NCI-H460 (cell line): ENCODE measurements at regions not wholly inside any gene's neighbourhood (a gene's known extent, or its start where the extent isn't known, plus 50 kb on each side); places are given as distances from the start of the nearest gene placed in this dataset.

Experiments used
- DNase-seq: peaks from one replicate; pipeline ENCODE4 v3.0.0-alpha.2; 2016; ENCODE audit warnings: low read depth; ENCODE audit errors: extremely low read depth

DNA sequence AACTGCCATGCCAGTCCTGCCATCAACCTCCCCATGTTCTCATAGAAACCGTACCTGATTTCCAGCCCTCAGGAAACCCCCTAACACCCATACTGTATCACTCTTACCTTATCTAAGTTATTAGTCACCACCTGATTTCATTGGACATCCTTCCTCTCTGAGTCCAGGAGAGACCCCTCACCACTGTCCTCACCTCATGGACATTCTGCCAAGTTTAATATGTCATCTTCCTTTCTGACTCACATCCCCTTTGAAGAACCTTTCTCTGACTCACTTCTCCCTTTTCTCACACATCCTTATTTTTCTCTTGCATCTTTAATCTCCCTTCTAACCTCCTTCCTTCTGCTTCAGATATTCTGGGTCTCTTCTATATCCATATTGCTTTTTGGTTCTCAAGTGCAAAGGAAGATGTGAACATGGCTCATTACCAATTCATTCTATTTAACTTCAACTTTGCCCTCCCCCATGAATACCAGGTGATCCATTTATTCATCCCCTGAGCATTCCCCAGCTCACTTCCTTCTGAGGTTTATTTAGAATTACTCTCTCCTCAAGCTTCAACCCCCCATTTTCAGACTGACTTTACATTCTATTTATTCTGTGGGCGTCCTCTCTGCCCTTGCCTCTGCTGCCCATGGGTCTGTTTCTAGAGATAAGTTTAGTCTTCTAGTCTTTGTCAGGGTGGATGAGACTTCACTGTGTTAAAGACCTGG lies 206.8 kb upstream of the ESRRG start:
- DNase-seq, result no peak

DNA sequence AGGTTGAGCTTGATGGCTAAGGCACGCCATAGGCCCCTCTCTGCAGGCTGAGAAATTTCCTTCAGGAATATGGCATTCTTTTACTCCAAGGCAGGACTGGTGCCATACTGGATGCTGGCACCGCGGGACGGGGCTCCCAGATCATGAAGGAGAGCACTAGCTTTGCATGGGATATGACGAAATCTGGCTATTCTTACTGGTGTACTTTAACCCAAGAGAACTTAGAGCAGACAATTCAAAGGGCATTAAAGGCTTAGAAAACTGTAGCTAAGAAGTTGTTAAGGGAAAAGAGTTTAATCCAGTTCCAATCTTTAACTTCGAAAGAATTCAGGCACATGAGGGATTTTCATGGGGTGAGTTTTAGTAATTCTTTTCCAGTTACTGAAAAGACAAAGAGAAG lies 204.4 kb upstream of the ESRRG start:
- no peak for DNase-seq

DNA sequence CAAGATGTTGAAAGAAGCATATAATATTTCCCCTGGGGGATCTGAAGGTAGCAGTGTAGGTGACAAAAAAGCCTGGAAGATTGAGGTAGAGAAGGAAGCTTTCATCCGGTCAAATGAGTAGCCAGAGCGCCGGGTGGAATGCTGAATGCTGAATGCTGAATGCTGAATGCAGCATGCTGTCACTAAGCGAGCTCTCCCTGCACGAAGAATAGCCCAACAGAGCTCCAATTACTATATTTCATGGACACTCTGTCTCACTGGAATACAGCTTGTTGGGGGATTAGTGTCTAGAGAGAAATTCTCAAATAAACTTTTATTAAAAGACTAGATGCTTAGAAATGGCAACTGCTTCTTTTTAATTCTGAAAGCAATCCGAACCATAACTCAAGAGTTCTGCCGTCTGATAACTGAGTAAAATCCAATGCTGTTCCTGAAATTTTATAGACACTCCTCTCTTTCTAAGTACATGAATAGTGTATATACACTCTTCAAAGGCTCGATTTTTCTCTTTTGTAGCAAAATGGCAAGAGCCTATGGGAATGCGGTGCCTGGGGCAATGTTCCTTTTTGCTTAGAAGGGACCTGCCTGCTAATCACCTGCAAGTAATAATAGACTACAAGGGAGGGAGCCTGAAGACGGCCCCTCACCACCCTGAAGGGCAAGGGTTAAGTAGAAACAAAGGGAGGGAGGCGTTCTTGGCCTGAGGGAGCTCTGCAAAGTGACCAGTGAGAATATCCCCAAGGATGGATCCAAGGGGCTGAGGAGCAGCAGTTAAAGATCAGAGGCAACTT lies 203.7 kb upstream of the ESRRG start:
- no peak for DNase-seq

DNA sequence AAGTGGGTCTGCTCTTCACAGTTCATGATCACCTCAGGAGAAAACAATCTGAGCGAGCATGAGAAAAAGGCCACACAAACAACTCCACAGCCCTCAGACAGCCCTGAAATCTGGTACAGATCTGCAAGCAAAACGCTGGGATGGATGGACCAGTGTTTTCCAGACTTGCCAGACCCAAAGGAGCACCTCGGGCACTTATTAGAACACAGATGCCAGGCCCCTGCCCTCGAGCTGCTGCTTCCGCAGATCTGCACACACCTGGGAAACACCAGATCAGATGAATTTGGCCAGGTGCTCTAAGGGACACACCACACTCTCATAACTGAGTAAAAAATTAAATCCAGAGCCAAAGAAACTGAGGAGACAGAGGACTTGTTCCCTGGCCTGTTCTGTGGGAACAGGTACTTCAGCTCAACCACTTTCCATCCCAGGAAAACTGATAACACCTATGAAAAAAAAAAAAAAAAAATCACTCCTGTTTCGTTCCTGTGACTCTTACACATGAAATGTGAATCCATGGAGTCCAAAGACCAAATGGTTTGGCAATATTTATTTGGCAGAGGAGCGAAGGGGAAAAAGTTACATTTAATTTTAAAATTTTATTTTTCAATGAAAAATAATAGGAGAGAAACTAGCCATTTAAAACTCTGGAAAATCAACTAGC lies 202.9 kb upstream of the ESRRG start:
- no peak for DNase-seq

DNA sequence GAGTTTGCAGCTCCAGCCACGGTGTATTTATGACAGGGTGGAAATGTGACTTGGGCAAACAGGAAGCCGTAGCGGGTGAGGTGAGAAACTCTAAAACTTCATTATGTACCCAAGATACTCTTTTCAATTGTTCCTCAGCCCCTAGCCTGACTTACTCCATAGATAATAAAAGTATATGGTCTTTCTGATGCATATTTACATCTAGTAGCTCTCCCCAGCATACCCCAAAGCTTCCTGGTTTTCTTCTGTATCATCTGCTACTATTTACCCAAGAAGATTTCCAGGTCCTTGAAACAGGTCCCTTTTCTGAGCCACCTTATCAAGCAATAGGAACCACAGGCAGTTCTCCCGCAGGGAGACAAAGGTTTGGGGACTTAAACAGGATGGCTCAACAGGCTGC lies 201.5 kb upstream of the ESRRG start:
- no peak for DNase-seq

DNA sequence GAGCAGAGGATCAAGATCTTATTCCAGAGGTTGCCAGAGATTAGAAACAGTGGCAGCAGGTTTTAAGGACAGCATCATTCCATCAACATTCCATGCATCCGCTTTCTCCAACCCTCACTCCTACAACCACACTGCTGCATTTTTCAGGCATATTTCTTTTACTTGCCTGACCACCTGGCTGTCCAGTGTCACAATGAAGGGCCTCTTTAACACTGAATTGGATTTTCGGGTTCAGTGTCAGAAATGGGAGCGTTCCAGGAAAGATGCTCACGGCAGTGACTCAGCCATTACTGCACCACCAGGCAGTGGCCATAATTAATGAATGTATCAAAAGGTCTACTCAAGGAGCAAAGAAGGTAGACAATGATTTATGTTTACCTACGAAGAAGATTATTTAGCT lies 200.4 kb upstream of the ESRRG start:
- DNase-seq, result no peak

DNA sequence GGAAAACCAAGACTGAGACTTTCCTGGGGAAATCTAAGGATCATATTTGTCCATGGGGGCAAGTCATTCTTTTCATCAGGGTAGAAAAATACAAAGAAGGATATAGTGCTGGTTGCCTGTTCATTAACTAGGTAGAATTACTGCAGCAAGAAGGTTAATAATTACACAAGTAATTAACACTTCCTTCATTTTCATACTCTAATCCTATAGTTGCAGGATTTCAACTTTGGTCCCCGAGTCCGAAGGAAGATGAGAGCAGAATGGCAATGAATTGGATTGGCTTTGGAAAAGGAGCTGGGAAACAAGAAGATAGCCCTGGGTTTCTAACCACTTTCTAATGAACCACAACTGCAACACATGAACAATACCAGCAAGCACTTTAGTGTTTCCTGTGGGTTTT lies 199.2 kb upstream of the ESRRG start:
- no peak for DNase-seq

DNA sequence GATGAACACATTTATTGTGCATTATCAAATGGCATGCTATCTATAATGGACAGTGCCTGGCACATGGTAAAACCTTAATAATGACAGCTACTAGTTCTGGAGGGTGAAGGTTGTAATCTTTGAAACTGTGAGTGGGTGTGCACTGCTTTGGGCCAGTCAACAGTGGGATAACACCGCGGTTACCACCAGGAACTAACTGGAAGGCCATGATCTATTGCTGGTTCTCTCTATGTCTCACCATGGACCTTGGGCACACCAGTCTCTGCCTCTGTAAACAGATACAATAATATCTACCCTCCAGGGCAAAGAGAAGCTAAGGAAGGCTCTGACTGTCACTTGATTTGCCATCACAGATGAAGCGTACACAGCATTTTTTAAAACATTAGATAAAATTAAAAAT lies 198.6 kb upstream of the ESRRG start:
- no peak for DNase-seq

DNA sequence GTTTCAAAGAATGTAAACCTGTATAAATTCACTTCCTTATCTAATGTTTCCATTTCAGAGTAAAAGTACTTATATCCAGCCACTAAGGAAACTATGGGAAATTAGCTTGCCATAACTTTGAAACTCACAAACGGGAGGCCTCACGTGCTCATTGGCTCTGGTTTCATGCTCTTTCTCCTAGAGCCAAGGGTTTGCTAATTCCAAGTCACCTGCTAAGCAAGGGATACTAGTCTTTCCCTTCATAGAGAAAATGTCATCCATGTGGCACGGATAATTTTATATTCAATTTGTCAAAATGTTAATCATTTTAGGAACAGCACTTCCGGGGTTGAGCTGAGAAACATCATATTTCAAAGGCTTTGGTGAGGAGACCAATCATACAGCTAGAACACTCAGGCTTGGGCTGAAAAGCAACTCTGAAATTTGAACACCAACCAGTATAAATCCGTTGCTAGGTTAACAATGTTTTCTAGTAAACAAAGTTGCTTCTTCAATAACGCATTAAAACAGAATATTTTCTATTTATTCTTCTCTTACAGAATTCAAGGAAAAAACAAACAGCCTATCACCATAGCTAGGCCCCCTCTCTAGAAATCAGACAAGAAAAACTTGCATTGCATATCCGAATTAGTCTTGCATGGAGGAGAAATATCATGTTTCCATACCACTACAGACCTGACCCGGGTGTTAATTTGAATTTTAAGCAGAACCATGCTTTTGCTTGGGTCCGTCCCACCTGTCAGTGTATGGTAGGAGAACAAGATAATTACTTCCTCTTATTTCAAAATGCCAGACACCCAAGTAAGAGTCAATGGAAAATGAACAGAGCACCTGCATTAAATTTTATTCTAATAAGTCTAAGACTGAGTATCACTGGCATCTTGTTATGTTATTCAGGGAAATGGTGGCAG lies 196.1 kb upstream of the ESRRG start:
- no peak for DNase-seq

DNA sequence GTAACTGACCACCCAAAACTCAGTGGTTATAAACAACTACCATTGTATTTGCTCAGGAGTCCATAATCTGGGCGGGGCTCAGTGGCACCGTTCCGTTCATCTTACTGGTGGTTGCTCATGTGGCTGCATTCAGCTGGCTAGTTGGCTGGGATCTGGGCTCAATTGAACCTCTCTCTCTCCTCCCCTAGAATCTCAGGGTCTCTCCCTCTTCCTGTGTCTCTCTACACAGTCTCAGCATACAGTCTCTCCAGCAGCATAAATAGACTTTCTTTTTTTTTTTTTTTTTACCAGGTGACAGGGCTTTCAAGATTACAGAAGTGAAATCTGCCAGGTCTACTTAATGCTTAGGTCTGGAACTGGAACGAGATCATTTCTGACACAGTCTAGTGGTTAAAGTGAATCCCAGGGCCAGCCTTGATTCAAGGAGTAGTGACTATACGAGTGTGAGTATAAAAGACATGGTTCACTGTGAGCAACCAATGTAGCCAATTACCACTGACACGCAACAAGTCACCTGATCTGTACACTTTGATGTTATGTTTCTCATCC lies 193.7 kb upstream of the ESRRG start:
- no peak for DNase-seq

DNA sequence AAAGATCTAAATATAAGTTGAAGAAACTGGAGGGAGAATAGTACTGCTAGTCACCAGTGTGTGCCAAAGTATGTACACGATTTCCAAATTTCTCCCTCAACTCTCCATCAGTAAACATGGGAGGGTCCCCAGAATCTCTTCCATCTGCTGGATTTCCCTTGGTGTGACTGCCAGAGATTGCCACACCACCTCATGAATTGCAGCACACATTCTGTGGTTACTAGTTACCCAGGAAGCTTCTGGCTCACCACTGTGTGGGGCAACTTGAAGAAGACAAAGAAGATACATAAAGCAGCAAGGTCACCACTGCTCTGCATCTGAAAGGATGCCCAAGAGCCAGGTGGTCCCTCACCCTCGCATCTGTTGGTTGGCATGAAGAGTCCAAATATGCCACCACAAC lies 191.7 kb upstream of the ESRRG start:
- no peak for DNase-seq

DNA sequence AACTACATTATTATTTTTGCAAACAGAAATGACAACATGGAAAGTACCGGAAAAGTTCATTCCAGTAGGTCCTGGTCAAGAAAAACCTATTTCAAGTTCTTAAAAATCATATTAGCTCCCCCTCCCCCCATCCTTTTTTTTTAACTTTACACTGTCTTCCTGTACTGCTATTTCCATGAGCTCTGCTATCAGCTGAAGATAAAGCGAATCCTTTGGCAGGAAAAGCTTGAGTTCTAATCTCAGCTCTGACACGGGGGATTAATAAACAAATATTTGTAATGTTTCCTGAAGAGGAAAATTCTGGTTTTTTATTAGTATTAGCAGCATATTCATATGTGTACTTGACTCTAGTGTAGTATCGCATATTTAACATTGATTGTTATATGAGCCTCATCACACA lies 190.7 kb upstream of the ESRRG start:
- no peak for DNase-seq

DNA sequence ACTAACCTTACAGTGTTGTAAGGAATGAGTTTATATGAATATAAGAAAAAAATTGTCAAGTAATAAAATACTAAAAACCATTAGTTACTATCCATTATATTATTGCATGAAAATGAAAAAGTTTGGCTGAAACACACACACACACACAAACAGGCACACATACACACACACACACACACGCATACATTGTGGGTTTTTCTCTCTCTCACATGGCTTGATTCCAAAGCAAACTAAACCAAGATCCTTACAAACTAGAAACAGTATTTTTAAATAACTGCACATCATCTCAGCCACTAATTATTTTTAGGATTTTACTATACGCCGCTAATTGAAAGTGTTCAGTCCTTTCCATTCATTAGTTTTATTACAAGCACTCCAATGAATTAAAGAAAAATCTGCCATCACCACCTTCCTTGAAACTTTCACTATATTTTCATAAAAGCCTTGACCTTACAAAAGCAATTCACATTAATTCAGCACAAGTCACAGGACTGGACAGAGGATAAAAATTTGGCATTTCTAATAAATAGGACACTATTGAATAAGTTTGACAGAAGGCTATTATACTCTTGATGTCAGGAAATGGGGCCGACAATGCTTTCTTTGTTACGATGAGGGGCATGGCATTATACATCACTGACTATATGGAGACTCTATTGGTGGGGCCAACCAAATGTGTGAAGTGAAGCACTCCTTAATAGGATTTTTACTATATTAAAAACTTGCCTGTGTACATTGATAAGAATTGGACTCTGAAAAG lies 187.0 kb upstream of the ESRRG start:
- DNase-seq, result no peak

DNA sequence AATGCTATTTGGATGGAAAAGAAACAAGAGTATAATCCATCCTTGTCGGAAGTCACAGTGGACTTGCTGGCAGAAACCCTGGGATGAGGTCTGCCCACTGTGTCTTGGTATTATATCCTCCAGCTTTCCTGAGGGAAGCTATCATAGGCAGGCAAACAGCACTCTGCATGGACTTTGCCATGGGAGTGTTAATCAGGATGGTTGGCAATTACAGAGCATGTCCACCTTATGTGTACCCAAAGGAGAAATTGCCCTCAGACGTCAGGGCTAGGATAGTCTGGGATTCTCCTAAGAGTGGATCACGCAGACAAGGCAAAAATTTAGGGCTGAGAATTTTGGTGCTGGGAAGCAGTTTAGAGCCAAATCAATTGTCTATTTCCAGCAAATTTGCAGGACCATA lies 184.9 kb upstream of the ESRRG start:
- no peak for DNase-seq

DNA sequence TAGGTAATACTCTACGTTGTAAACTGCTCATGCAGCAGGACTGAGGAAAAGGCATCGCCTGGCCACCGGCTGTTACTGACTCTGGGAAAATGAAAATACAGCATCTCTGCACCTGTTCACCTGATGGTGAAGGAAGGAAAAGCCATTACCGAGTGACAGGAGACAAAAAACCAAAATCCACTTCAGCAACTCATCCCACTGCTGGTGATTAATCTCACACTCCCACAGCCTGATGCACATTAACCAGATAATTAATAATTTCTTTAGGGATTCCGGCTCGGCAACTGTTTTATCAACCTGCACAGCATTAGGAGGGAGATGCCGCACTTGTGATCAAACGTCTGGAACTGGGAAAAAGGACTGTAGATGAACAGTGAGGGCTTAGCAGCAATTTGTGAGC lies 183.9 kb upstream of the ESRRG start:
- DNase-seq, result no peak

DNA sequence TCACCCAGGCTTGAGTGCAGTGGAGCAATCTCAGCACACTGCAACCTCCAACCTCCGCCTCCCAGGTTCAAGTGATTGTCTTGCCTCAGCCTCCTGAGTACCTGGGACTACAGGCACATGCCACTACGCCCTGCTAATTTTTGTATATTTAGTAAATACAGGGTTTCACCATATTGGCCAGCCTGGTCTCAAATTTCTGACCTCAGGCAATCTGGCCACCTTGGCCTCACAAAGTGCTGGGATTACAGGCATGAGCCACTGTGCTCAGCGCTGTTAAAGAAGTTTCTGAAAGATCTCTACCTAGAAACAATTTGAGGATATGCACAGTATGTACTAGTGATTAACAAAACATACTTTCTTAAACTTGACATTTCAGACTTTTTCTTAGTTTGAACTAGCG lies 182.6 kb upstream of the ESRRG start:
- no peak for DNase-seq

DNA sequence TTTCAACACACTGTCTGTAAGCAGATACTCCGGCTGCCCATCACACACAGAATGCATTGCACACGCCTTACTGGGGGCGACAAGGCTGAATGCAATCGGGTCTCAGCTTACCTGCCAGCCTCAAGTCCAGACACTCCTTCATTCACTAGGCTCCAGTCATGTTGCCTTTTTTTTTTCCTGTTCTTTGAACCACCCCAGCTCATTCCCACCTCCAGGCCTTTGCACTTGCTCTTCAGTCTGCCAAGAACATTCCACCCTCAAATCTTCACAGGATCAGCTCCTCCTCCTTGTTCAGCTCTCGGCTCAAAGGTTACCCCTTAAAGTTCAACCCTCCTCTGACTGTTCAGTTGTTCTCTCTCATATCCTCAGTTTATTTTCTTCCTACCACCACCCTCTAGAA lies 181.9 kb upstream of the ESRRG start:
- no peak for DNase-seq

DNA sequence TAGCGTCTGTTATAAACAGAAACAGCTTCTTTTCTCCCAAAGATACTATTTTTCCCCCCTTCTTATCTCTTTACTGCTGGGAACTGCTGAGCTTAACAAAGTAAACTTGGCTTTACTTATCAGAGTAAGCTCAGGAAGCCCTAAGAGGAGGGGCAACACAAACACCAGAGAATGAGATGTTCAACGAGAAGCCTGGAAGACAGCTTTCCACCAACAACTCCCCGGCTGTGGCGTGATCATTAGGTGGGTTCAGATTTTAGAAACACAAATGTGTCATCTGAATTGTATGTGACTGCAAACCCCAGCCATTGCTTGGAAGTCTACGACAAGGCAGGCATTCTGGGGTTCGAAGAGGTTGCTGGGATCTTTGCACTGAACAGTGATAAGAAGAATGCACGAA lies 181.2 kb upstream of the ESRRG start:
- no peak for DNase-seq

DNA sequence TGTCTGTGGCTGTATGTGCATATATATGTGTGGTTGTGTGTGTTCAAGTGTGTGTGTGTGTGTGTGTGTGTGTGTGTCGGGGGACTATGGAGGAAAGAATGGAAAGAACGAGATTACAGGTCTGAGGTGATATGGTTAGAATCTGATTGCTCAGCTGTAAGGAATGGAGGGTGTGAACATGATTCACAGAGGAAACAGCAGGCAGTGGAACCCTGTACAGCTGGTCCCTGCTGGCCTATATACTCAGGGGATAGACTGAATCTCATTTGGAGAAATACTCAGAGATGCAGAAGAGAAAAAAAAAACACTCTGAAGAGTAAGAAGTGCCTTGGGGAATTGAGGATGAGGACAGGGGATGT lies 180.1 kb upstream of the ESRRG start:
- no peak for DNase-seq
